ENCODE measurements at regions not wholly inside any gene's neighbourhood (a gene's known extent, or its start where the extent isn't known, plus 50 kb on each side); places are given as distances from the start of the nearest gene placed in this dataset.

DNA sequence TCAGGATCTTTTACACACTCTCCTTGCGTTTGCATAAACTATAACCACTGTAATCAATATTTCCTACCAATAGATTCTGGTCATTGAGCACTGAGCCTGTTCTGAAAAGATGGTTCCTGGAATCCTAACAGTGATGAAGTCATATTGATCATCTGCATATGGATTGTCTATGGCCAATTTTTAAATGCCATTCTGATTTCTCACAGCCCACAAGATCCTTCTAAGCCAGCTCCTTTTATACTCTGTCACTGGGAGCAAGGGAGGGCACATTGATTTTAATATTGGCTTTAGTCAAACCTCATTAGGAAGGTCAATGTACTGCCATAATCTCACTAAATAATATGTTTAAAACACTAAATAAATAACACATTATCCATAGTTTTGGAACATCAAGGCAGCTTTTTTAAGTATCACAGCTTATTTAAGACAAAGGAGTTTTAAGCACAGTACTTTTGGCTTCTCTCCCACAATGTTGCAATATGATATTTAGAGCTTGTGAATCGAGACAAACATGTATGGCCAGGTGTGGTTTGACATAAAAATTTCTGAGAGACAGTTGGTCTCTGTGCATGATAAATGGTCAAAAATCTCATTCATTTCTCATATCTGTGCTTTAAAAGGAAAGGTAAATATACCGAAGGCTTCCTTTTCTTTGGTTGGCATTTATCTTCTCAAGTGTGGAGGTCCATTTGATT lies 267.3 kb downstream of the MTX2 start:
- FAIRE-seq (no peak), DNase-seq (ENCODE audit: low spot score) (no peak)

DNA sequence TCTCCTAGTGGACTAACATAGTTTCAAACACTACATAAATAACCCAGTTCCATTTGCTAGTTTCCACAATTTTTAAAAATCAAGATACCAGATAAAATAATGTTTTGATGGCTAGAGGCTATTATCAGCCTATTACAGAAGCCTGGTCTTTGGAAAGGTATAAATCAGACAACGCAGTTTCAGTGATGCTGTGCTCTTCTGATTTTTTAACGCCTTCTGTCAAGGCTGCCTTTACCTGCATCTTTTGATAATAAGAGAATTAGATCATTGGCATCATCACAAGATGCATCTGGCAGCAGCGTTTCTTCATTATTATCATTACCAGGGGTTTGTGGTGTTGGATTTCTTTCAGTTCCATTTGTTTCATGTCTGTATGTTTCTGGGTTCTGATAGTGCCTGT lies 268.7 kb downstream of the MTX2 start:
- no peak for FAIRE-seq
- no peak for DNase-seq (ENCODE audit: low spot score)

DNA sequence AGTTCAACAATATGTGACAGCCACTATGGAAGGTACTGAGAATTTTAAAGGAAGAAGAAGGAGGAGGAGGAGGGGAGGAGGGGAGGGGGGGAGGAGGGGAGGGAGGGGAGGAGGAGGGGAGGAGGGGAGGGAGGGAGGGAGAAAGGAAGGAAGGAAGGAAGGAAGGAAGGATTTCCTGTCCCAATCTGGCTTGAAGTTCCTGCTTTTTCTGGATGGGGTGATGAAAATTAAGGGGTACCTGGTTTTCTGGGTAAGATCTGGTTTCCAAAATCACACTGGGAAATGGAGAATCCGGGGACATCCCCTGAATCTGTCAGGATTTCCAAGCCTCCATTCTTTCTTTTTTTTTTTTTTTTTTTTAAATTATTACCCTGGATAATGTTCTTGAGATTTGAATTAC lies 271.8 kb downstream of the MTX2 start:
- no peak for FAIRE-seq
- DNase-seq (ENCODE audit: low spot score) = no peak

DNA sequence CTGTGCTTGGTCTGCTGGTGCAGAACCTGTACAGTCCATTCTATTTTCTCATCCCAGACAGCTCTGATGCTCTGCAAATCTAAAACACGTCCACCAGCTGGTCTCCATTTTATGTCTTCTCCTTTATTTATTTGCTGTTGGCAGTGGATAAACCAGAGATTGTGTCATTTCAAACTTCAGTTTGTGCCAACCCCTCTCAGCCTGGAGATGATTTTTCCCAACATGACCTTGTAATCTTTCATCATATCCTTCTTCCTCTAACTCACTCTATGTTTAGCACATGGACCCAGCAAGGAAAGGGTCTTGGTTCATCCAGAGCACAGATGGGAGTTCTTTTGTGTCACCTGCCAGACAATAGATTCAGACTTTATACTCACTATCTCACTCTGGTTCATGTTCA lies 273.2 kb downstream of the MTX2 start:
- FAIRE-seq (no peak), DNase-seq (ENCODE audit: low spot score) (no peak)

DNA sequence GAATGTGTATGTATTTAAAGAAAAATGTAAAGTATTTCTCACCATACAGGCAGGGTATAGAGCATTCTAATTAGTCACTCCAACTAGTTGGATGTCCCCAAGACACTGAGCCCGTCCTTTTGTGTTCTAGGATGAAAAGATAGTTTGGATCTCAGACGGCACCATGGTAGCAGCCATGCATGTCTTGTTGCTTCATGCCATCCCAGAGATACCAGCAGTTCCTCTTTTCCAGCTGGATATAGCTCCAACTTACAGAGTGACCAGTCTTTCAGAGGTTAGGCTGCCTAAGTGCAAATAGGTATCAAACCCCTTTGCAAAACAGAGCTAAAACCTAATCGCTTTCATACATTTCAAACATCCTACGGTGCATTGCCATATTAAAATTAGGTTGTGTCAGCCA lies 275.3 kb downstream of the MTX2 start:
- DNase-seq (ENCODE audit: low spot score) (no peak), FAIRE-seq (no peak)

DNA sequence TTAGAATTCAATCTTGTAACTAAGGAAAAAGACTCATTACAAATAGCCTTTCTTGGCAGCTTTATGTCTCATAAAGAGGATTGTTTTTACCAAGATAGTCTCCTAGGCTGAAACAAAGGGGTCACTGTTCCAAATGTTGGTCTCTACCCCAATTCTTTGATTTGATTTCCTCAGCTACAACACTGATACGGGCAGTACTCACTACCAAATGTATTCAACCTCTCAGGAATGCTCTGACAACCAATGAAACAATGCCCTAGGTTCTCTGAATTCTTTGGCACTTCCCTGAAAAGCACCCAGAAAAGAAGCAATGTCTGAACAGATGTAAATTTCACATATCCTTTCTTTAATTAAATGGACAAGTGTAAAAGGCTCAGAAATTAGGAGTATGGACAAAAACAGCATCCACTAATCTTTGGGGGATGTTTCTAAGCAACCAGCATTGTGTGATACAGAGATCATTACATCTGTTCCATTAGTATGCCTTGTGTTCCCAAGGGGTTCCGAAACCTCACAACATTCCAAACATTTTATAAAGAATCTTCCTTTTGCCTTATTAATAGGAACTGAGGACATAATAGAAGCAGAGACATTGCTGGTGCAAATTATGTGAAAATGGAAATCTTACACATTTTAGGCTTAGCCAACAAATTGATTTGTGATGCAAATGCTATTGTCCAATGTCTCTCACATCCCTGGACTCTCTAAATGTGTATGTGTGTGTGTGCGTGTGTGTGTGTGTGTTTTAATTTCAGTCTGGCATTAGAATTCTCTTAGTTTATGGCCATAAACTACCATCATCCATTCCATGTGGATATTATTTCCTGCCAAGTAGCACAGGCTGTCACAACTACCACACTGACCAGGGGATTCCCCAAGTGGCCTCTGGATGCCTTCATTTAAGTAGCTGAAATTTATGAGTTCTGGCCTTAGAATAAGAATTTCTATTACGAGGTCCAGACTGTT lies 276.0 kb downstream of the MTX2 start:
- no peak for DNase-seq (ENCODE audit: low spot score)

DNA sequence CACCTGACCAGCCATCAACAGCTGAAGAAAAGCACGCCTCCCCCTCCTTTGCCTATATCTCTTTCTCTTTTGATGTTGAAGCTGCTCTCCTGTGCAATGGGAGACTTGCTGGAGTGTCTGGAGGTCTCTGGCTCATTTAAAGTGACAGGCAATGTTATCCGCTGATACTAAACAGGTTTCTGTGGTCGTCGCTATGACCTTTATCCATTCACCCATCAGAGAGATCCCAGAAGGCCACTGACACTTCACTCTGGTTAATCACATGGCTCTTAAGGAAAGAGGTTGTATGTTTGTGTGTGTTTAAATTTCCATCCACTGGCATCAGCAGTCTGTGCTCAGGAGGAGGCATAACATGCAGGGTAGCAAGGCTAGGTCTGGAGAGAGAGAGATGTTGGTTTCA lies 277.3 kb downstream of the MTX2 start:
- DNase-seq (ENCODE audit: low spot score) (no peak), FAIRE-seq (no peak)

More for the DNA sequence above, 276.0 kb downstream of the MTX2 start:
- FAIRE-seq = no peak

DNA sequence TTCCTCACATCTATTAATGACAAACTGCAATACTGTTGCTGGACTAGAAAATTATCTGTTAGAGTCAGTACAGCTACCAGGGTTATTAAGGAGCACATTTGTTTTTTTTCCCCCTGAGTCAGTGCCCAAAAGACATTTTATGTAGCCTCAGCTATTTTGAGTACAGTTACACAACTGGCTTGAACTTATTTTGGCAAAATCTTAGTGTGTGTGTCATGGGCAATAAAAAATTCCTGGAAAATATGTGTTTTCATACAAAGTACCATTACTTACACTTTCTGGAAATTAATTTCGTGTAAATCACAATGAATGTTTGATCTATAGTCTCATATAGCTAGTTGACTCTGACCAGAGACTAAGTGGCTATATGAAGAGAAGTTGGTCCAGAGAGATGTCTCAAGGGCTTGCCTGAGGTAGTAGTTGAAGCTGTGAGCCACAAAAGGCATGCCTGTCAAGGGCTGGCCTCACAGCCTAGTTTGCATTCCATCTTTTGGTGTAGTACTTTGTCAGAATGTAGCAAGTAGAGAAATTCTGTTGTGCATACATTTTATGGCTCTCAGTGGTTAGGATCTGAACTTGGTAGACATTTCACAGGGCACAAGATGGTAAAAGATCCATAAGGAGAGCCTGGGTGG lies 283.4 kb downstream of the MTX2 start:
- no peak for DNase-seq (ENCODE audit: low spot score)
- FAIRE-seq = no peak

DNA sequence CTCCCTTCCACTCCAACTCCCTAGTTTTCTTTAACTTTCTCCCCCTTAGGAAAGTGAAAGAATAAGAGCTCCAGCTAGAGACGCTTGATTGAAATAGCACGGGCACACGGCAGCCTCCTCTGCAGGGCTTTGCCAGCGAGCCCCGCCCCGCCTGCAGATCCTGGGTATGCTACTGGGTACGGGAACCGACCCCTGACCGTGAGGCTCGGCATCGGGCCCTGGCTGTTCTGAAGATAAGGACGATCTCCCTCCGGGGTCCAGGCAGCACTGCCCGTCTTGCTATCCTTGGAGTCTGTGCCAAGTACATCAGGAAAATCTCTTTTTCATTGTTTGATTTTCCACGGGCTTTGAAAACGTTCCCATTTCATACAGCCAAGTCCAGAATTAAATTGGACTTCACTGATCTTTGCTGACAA lies 284.5 kb downstream of the MTX2 start:
- DNase-seq (ENCODE audit: low spot score) (peak; percentile 78), FAIRE-seq (no peak)

DNA sequence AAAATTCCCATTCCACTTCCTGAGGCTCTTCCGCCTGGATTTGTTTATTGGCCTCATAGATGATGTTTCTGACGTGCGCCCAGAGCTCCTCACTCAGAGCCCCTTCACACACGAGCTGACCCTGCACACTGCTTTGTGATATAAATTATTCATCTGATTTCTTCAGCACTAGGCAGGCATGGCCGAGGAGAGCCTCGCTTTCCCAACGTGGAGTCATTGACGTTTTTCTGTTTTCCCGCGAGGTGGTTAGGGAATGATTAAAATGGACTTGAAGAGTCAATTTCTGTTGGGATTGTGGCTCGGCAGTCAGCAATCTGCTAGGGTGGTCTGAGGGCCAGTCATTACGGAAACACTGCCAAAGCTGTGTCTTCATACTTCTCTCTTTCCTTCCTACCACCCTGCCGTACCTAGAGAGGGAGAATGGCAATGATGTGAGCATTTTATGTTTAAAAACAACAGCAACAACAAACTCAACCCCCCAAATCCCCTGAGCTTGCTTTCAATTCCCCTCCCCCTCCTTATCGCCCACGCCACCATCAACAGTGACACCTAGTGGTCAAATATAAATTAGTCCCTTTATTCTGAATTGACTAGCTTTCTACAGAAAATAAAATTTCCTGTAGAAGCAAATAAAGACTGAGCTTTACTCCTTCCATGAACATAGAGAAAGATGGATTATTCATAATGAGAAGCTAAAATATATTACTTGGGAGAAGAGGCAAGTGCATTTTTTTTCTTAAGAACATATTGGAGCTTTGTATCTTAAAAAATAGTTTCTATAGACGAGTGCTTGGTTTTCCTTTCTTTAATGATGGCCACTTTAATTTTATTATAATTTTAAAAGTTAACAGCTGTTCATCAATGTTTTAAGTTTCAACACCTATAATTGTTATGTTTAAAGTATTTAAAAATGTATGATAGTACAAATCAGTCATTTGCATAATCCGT lies 285.1 kb downstream of the MTX2 start:
- no peak for FAIRE-seq
- DNase-seq (ENCODE audit: low spot score) = peak; percentile 62

DNA sequence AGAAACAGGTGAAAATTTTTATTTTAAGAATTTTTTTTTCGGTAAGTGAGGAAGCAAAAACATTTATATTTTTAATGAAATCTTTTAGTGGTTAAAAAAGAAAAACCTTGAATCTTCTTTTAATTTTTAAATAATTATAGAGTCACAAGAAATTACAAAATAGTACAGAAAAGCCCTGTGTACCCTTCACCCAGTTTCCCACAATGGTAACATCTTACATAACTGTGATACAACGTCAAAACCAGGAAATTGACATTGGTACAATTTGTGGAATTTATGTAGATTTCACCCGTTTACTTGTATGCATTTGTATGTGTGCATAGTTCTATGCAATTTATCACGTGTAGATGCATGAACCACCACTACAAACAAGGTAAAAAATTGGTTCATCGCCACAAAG lies 285.9 kb downstream of the MTX2 start:
- no peak for FAIRE-seq
- DNase-seq (ENCODE audit: low spot score) = no peak

DNA sequence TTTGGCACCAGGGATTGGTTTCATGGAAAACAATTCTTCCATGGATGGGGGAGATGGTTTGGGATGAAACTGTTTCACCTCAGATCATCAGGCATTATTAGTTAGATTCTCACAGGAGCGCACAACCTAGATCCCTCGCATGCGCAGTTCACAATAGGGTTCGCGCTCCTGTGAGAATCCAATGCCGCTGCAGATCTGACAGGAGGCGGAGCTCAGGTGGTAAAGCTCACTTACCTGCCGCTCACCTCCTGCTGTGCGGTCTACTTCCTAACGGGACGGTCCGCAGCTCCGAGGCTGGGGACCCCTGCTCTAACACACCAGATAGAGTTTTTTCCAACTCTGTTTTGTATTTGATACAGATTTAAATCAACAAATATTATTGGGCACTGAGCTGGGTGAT lies 286.5 kb downstream of the MTX2 start:
- DNase-seq (ENCODE audit: low spot score) (no peak), FAIRE-seq (no peak)

DNA sequence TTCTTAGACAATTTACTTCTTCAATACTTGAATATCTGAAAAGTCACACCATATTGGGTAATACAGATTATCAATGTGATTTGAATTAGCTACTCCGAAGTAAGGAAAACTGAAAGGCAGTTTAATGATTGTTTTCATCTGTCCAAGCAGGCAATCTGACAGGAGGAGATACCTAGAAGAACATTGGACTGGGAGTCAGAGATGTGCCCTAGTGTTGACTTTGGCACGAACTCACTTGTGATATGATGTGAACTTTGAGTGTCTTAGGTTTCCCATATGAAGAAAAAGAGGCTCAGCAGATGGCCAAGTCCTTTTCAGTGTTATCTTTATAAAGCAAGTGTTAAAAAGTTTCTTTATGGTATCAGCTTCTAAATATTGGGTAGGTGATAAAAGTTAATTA lies 287.1 kb downstream of the MTX2 start:
- DNase-seq (ENCODE audit: low spot score) (no peak), FAIRE-seq (no peak)

DNA sequence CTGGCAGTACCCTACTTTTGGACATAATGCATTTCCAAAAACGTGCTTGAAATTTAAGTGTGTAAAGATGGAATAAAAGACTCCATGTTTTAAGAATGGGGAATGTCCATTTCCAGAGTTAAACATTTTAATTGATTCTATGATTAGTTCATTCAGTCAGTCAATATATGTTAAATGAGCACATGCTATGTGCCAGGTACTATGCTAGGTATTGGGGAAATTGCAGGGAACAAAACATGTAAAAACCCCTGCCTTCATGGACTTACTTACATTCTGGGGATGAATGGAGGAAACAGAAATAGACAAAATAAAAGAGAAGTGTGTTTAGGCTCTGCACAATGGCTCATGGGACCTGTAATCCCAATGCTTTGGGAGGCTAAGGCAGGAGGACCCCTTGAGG lies 288.6 kb downstream of the MTX2 start:
- DNase-seq (ENCODE audit: low spot score) = no peak
- no peak for FAIRE-seq

DNA sequence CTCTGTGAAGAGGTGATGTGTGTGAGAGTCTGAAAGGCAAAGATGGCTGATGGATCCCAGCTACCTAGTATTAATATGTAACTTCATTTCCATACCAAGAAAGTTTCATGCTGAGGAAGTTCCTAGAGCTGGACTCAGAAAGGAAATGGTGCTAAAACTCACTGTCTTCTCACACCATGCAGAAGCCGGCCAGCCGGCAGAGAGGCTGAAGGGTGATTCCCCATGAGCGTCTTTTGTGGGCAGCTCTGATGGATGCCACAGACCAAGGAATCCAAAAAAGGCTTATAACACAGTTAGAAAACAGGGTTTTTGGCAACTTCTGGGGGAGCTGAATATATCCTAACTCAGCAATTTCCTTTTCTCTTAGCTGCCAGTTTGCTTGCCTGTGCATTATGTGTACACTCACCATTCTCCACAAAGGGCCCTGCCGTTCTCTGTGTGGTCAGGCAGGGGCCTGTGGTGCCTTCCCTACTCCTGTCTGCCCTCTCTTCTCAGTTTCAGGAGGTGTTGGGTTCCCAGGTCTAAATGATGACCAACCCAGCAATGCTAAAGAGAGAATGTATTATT lies 289.4 kb downstream of the MTX2 start:
- FAIRE-seq (no peak), DNase-seq (ENCODE audit: low spot score) (no peak)

DNA sequence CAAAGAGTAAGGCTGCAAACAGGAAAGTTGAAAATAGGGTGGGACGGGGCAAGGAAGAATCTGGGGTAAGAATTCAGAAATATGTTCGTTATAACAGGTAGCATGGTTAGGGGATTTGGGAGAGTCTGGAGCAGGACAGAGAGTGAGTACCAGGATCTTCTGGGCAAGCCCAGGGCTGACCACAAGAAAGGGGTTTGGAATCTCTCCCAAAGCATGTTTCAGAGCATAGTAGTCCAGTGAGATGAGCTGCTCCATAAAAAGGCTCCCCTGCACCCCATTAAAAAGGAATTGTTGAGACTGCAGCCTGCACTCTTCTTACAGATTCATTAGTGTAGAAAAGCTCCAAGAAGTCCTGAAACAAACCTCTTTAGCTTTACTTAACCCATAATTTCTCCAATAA lies 291.1 kb downstream of the MTX2 start:
- FAIRE-seq (no peak), DNase-seq (ENCODE audit: low spot score) (no peak)

DNA sequence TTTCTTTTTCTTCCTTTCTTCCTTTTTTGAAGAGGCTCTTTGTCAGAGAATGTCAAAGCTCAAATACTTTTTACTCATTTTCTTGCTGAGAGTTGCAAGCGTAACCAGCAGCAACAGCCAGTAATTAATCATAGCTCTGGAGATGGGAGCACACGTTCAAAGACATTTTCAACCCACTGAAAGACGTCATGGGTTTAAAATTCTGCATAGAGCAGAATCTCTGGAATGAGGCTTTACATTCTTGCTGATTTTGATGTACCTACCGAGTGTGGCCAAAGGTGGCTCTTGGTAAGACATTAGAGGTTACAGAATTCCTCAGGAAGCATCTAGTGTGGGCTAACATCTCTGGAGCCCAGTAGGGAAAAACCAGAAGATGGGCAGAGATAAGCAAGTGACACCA lies 292.5 kb downstream of the MTX2 start:
- FAIRE-seq = no peak

DNA sequence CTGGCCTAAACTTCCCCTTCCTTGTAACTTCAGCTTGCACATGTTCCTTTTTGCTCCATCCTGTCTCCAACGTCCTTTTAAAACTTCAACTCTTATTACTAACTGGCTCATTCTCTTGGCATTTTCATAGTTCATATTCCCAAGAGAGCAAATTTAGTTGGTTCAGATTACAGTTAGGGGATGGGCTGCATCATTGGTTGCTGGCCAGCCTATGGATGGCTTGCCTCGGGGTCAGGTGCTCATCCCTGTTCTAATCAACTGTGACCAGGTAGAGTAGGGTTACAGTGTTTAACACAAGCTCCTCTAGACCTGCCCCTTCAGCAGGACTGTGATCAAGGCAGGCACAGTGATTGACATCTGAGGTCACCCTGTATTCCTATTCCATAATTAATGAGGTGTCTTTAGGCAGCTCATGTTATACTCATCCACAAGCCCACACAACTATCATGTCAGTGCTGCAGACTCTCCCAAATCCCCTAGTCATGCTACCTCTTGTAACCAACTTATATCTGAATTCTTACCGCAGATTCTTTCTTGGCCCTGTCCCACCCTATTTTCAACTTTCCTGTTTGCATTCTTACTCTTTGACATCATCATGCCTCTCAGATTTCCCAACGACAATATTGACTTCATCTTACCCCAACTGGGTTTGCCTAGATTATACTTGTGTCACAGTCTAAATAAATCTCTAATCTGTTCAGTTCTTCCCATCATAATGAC lies 293.3 kb downstream of the MTX2 start:
- DNase-seq (ENCODE audit: low spot score) = peak; percentile 43
- FAIRE-seq = no peak

More for the DNA sequence above, 292.5 kb downstream of the MTX2 start:
- peak; percentile 23 for DNase-seq (ENCODE audit: low spot score)

DNA sequence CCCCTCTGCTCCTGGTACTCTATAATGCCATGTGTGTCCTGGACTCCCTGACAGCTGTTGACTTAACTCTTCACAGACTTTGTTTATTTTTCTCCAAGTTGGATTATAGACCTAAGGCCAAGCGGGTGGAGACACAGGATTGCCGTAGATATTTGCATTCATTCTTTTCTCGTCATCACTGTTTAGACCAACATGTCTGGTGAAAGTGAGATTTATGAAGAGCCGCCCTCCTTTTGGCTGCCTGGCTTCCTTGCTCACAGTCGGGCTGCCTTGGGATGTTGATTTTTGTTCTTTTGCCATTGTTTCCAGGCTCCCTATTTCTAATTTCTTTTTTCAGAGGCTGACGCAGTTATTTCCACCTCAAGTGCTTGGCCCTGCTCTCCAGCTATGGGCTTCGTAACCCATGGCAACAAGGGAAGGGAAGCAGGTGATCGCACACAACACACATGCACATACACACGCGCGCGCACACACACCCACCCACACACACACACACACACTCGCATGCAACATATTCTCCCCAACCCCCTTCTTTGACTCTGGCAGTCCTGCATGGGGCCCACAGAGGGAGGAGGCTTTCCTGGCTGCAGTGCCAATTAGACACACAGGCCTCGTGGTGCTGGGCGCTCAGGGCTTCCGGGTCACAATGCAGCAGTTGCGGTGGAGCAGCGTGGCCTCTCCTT lies 296.5 kb downstream of the MTX2 start:
- DNase-seq (ENCODE audit: low spot score) = no peak
- FAIRE-seq = no peak

Measured in urothelium cell line (cell line).